GM18505 (cell line): ENCODE measurements at regions not wholly inside any gene's neighbourhood (a gene's known extent, or its start where the extent isn't known, plus 50 kb on each side); places are given as distances from the start of the nearest gene placed in this dataset.
A peak's percentile ranks its signal among the peaks of the same experiment; 100 is the strongest.

Experiments
- ATAC-seq: cut with Tn5 transposase; IDR thresholded peaks from one replicate; pipeline ENCODE4 v1.9.1; 2021; ENCODE audit not compliant: unreplicated experiment
- POLR2A ChIP-seq: IDR thresholded peaks from 4 replicates; pipeline ENCODE4 v1.6.1; 2011; ENCODE audit warnings: borderline replicate concordance; ENCODE audit not compliant: insufficient read depth, insufficient read length; ENCODE audit errors: extremely low read depth

DNA sequence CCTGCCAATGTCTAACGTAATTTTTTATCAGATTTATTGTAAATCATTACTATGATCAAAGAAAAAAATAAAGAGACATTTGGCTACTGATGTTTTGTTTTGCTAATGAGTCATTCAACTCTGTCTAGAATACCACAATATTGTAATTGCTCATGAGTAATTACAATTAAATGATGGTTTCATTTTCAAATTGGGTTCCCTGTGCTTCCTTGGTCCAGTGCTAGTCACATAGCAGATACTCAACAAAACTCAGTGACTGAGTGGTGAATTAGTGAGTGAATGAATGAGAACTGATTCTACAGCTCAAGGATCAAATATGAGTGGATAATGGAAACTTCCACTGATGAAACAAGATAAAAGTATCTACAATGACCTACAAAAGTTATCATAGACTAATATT lies 304.7 kb downstream of the POU4F1 start:
- no peak for ATAC-seq
- TF ChIP-seq POLR2A, result no peak

DNA sequence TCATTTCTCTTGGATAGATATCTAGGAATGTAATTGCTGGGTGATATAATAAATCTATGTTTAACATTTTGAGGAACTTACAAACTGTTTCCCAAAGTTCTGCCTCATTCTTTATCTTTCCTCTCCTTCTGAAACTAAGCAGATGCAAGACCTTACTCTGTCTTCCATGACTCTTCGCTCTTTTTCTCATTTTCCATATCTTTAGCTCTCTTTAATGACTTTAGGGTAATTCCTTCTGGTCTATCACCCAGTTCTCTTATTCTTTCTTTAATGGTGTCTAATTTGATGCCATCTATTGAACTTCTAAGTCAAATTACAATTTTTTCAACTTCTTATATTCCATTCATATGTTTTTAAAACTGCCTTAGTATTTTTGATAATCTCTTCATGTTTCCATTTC lies 316.6 kb downstream of the POU4F1 start:
- no peak for TF ChIP-seq POLR2A
- no peak for ATAC-seq

DNA sequence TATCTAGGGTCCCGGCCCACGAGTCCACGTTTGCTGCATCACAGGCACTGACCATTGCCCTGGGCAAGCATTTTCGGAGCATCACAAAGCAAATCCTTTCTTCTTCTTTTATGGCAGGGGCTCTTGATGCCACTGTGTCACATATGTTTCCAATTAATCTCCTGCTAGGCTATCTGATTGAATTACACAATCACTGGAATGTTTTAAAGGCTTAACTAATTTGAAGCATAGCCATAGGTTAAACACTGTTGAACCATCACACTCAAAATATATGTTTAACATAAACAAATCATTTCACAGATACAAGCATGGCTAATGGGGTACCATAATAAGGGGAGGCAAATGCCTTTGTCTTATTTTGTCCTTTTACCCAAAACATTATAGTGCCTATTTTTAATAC lies 338.3 kb downstream of the POU4F1 start:
- no peak for ATAC-seq
- no peak for TF ChIP-seq POLR2A

DNA sequence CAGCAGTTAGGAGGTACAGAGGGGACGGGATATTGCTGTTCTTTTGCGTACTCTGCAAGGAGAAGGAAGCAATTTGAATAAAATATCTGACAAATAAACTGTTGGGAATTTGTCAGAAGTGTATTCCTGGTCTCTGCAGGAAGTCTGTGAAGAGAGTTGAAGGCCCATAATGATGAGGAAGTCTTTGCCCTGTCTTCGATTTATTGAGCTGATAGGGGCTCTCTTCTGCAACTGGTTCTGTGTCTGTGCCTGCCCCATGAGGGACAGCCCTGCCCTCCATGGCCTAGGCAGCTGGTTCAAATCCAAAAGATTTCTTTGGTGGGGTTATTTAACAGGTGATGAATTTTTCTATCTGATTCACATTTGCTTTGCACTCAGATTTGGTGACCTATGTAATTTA lies 339.7 kb upstream of the EDNRB start:
- ATAC-seq, result no peak
- no peak for TF ChIP-seq POLR2A

DNA sequence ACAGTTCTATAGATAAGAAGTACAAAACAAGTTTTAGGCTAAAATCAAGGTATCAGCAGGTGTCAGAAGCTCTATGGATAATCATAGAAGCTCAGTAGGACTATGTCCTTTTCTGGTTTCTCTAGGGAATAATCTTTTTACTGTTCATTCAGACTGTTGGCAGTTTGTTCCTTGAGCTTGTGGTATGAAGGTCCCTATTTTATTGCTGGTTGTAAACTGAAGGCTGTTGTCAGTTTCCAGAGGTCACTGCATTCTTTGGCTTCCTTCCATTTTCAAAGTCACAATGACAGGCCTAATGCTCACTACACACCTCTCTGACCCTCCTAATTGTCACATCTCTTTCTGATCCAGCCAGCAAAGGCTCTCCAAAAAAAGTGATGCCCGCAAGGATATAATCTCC lies 337.9 kb upstream of the EDNRB start:
- ATAC-seq, result no peak
- TF ChIP-seq POLR2A, result no peak

DNA sequence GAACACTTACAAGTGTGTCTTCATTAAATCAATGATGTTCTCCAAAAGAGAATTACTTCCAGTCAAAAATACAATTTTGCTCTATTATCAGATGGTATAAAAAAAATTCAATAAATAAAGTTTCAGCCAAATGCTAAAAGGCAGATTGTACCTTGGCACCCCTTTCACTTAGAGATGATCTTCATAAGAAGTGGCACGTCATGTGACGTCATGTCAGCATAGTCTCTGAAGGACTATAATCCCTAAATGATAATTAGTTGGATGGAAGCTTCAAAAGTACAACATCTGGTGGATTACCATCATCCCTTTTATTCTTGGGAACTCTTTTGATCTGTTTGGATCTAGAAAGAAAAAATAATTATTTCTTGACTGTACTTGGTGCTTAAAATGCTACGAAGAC lies 335.5 kb upstream of the EDNRB start:
- TF ChIP-seq POLR2A, result no peak
- ATAC-seq, result no peak

DNA sequence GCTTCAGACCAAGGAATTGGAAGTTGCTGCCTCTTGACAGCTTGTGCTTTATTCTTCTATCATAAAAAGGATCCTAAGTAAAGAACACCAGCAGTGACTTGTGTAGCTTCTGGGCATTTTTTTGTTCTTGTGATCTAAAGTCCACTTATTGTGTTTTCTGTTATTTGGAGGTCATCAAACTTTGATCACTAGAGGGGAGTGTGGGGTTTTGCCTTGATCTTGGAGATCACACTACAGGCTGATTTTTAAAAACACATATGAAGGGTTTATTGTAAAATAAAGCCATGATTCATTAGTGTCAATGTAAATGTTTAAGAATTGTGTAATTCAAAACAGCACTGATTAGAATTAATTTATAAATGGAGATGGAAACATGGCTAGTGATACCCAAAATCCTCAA lies 328.7 kb upstream of the EDNRB start:
- ATAC-seq, result no peak
- no peak for TF ChIP-seq POLR2A

DNA sequence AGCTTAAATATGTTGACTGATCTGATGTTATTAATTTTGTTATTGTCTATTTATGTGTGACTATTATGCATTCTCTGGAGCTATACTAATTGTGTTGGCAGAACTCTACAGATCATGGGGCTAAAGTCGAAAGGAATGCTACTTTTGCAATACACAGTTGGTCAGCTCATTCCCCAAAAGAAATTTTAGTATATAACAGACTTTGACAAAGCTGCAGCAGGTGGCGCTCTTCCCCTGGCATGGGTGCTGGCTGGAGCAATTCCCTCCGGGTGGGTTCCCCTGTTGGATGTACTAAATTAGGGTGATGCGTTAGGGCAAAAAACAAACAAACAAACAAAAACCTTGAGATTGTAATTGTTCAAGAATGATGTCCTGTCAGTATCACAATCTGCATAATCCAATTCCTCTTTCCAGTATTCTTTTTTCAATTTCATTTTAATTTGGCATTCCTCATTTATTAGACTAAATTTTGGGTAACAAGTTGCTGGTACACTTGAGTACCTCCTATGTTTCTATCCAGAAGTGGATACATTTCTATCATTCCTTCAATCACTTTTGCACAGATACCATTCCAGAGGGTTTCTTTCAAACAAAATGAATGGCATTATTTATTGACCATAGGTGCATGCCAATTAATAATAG lies 322.8 kb upstream of the EDNRB start:
- peak; percentile 66 for ATAC-seq
- TF ChIP-seq POLR2A, result no peak

DNA sequence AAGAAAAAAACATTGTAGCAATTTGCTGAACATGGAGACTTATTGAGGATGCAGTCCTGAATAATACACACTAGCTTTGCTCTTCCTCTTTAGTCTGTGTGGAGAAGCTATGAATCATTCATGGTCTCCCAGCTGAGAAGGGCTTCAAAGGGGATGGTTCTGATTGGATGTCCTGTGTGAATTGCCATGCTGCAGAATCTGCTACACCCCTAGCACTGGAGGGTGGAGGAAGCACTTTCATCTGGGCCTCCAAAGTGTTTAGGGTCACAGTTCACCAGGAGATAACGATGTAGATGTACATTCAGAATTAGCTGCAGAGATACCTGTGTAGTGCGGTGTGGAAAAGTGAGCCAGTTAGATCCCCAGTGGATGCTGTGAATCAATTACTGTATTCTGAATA lies 321.1 kb upstream of the EDNRB start:
- no peak for ATAC-seq
- no peak for TF ChIP-seq POLR2A

DNA sequence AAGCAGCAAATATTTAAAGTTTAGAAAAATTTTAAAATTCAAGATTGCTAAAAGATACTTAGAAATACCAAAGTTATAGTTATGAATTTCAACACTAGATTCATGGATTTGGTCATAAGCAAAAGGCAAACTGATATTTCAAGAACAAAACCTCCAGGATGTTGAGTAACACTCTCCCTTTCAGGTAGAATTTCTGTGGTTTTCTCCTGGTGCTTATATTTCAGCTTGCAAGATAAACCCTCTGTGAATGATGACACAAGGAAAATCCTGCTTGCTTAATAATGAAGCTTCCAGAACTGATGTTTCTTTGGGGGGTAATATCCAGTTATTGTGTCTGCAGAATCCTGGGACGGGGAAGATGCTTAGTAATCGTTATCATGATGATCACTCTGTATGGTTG lies 320.3 kb upstream of the EDNRB start:
- ATAC-seq, result no peak
- TF ChIP-seq POLR2A, result no peak

DNA sequence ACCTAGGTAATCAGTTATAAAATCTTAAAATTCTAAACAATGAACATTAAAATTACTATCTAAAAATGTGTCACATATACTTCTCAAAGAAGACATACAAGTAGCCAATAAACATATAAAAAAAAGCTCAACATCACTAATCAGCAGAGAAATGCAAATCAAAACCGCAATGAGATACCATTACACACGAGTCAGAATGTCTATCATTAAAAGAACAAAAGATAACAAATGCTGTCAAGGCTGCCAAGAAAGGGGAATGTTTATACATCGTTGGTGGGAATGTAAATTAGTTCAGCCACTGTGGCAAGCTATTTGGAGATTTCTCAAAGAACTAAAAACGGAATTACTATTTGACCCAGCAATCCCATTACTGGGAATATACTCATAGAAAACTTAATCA lies 310.3 kb upstream of the EDNRB start:
- ATAC-seq, result no peak
- TF ChIP-seq POLR2A, result no peak

DNA sequence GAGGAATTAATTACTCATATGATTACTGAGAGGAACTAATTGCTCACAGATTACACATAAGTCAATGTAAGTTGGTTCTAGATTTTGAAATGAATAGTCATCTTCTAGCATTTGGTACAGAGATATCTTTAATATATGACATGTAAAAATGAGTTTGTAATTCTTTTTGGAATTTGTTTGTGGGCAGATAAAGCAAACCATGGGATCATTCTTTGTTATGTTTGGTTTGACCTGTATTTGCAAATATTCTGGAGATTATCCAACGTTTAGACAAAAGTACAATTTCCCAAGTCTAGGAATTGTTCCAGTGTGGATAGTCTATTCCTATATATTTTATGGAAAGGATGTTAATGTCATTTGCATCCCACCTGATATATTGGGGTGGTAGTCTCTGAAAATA lies 309.6 kb upstream of the EDNRB start:
- ATAC-seq, result no peak
- TF ChIP-seq POLR2A, result no peak

DNA sequence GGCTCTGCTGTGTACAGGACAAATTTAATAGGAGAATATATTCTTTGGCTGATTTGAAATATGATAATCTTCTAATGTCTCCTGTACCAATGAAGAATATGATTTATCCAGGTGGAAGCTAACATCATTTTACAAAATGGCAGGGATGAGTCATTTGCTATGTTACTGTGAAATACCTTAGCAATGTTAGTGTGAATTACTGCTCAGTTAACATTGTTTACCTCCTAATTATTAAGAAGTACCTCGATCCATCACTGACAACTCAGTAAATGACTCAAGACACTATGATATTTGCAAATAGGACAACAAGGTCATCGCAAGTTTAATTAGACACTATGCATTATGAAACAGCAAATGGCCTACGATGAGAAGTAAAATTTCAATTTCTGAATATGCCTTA lies 309.1 kb upstream of the EDNRB start:
- no peak for ATAC-seq
- no peak for TF ChIP-seq POLR2A

DNA sequence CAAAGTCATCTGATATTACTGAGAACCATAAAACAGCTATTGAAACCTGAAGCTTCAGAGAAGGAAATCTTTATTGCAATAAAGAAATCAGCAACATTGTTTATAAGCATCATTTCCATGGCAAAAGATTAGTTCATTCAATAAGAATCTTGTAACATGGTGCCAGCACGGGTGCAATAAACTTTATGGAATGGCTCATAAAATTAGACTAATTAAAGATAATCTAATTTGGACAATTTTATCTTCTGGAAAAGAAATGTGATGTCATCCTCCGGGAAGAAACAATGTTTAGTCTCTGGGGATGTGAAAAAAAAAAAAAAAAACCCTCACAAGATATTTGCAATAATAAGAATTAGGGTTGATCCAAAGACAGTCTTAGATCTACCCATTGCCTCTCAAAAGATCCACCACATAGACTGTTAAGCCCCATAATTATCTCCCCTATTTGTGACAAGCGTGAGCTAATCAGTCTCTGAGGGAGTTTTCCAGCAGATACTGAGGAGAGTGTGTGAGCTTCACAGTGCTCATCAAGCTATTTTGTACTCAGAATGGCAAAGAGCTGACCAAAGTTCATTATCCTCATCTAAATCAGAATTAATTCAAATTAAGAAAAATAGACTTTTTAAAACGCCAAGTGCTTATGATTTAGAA lies 297.0 kb upstream of the EDNRB start:
- no peak for ATAC-seq
- no peak for TF ChIP-seq POLR2A

DNA sequence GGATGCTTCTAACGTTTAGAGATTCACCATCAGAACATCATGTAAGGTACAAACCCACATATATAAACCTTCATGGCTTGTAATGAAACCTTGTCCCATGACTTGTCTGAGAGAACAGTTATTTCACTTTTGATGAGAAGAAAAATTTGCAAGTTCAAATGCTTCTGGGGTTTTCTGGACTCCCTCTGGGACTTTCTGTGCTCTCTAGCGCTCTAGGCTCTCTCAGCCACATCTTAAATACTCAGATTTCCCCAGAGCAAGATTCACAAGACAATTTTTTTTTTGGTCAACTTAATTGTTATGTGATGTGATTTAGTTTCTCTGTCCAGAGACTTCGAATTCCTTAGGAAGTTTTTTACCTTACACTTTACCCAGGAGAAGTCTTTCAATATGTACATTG lies 282.8 kb upstream of the EDNRB start:
- ATAC-seq, result peak; percentile 63
- no peak for TF ChIP-seq POLR2A

DNA sequence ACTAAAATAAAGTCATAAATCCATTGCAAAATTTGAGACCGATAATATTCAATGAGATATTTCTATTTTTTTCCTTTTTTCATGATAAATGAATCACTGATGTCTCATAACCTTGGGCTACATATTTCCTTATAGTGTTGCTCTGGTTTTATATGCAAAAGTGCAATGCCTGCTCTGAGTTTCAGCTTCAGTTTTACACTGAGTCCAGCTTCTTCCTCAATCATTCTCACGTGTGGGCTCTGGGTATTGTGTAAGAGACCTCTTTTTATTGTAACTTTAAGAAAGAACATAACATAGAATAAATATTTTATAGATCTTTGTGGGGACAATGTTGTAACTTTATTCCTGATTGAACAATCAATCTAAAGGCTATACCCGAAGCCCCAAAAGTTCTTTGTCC lies 280.2 kb upstream of the EDNRB start:
- TF ChIP-seq POLR2A, result no peak
- ATAC-seq, result no peak

DNA sequence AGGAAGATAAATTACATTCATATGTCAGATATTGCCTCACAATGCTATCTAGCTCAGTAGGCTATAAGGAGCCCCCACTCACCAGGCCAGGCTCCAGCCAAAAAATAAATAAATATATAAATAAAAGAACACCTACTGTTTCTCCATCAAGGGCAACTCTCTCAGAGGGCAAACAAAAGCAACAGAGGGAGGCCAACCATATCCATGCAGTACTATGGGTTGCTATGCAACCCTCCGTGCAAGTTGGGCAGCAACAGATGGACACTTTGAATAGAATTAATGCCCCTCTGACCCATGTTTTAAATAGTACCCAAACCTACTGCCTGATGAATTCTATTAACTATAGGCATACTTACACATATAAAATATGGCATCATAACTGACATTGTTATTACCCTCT lies 279.8 kb upstream of the EDNRB start:
- no peak for TF ChIP-seq POLR2A

More for the DNA sequence above, 279.8 kb upstream of the EDNRB start:
- no peak for ATAC-seq
